ENCODE measurements at regions not wholly inside any gene's neighbourhood (a gene's known extent, or its start where the extent isn't known, plus 50 kb on each side); places are given as distances from the start of the nearest gene placed in this dataset.

DNA sequence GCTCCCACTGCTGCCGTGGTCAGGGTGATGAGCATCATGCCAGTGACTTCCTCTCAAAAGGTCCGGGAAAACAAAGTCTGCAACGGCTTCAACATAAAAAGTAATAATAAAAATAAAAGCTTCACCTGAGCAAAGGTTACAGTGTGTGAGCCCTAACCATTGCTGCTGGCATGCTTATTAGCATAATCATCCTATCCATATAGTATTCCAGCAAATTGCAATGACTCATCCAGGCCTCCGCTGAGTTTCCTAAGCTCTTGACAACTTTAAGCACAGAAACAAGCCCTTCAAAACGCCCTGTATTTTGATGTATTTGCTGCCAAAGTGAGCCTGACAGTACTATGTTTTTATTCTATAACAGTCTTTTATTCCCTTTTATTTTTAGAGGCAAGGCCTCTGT lies 100.5 kb downstream of the AASDH start:
- ATAC-seq (no peak), DNase-seq (no peak)
- intact Hi-C loops (cut with micrococcal nuclease), result no loop called here

DNA sequence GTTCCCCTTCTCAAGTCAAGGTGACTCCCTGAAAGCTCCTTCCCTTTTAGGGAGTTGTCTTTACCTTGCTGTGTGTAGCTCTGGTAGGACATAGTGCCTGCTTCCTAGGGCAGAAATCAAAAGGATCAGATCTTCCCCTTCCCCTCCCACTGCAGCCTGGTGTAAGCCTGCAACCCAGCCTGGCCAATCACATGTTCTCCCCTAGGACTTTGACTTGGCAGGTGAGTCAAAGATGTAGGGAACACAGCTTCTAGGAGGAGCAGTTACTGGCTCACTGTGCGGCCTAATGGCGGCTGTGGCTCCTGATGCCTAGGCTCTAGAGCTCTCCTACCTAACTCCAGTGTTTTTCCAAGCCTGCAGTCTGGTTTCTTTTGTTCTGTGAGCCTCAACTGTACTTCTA lies 103.9 kb downstream of the AASDH start:
- ATAC-seq (no peak), DNase-seq (no peak)
- intact Hi-C loops (cut with micrococcal nuclease), result no loop called here

DNA sequence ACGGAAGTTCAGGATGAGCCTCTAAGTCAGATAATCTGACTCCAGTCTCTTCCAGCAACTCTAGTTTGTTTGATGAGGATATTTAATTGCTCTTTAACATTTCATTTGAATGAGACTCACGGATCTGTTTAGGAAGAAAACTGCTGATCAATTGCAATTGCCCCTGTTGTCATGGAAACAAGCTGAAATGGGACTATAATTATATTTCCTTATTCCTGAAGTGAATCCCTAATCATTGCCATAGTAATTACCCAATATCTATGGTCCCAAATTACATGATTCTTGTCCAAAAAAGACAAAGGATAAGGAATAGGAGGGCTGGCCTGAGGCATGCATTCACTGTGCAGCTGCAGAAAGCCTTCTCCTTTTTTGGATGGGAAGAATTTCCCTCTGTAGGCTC lies 105.3 kb downstream of the AASDH start:
- intact Hi-C loops (cut with micrococcal nuclease), result no loop called here
- DNase-seq (no peak), ATAC-seq (no peak)

DNA sequence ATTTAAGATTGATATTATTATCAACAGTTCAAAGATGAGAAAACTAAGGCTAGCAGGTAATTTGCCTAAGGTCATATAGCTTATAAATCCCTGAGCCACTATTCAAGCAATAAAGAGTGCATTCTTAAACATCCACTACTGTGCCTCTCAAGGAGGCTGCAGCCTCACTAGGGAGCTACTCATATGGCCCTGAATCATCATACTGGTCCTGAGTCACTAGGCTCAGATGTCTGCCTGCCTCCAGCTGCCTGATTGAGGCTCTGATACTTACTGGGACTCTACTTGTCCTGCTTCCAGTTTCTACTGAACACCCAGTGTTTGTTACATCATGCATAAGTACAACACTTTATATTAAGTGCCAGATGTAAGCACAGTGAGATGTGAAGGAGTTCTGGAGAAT lies 110.7 kb downstream of the AASDH start:
- DNase-seq (no peak), ATAC-seq (no peak)
- intact Hi-C loops (cut with micrococcal nuclease), result no loop called here

DNA sequence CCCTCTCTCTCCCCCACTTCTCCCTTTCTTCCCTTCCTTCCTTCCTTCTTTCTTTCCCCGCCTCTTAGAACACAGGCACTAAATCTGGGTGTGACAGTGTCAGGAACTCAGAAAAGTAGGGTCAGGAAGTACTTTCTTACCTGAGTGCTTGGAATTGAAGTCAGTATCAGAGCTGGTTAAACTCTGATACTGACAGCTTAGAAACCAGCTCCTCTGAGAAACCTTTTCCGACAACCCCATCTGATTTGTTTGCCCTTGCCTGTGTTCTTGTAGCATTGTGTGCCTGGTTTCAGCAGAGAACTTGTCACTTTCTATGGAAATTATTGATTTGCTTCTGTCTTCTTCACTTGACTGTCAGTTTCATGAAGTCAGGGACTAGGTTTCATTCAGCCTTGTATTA lies 113.9 kb downstream of the AASDH start:
- DNase-seq (no peak), ATAC-seq (no peak)
- intact Hi-C loops (cut with micrococcal nuclease), result no loop called here

DNA sequence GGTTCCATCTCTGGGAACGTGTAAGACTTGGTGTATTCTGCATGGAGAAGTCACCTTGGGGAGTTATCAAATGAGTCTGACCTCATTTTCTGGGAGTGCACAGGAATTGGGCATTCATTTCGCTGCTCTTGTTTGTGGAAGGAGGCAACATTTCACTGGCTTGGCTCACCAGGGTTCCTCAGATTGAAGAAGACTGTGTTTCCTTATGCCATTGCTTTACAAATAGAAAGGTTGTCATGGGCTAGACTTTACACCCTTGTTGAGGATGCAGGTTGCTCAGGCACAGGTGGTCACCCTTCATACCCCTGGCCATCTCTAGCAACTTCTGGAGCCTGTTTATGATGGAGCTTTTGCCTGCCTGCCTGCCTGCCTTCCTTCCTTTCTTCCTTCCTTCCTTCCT lies 114.4 kb downstream of the AASDH start:
- DNase-seq (no peak), ATAC-seq (no peak)
- intact Hi-C loops (cut with micrococcal nuclease), result no loop called here

DNA sequence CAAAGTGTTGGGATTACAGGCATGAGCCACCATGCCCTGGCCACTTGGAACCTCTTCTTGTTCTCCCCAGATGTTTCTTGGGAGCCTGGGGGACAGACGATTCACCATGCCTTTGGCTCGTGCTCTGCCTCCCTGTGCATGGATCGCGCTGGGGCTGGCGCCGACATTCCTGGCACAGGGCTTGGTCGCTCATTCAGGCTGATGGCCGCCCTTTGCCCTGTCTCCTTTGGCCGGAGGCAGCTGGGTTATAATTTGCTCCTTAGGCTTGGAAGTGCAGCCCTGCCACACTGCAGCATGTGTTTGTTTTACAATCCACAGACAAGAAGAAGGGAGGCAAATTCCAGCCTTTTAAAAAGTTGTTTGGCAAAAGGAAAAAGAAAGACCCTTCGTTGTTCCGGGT lies 115.3 kb downstream of the AASDH start:
- intact Hi-C loops (cut with micrococcal nuclease), result no loop called here
- ATAC-seq, result no peak
- no peak for DNase-seq

DNA sequence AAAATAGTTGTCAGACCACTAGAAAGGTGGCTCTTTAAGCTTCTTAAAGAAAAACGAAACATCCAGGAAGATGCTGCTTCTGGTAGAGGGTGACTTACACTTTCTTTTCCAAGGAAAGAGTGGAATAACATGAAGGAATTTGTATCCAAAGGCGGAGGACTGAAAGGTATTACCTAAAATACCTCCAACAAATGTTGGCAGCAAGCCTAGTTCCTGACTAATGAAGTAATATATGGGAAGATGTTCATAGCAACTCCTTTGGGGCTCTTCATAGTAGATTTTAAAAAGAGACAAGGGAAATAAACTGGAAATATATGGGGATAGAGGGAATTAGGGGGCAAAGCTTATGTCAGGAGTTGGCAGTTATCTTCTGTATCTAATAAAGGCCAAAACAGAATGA lies 116.2 kb downstream of the AASDH start:
- ATAC-seq (no peak), DNase-seq (no peak)
- intact Hi-C loops (cut with micrococcal nuclease), result no loop called here

DNA sequence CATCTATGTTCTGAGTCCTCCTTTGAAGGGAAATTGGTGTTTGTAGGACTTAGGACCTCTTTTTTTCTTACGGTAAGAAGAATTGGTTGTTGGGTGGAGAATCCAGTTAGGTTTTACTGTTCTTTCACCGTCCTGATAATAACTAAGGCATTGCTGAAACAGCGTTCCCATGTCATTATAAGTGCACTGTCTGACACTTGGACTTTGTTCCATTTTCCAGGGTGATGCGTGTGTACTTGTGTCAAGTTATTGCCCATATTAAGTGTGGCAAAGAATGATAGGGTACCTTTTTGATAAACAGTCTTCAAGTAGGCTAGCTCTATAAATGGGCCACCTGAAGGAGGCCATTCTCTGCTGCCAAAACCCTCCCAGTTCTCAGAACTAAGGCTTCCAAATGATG lies 119.7 kb downstream of the AASDH start:
- intact Hi-C loops (cut with micrococcal nuclease), result no loop called here
- ATAC-seq, result no peak
- DNase-seq, result no peak

DNA sequence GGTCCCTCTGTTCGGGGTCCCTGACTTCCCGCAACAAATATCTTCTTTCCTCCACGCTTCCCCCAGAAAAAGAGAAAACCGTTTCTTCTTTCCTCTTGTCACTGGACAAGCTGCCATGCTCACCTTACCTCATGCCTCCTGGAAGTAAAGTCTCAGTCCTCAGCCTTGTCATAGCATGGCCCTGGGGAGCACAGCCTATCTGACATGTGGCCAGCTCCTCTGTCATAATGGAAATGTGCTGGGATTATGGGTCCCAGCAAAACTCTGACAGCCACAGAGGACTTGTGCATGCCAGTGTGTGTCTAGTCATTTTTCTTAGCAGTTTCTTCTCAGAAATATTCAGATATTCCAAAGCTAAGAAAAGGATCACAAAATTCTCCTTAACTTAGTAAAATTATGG lies 122.4 kb downstream of the AASDH start:
- no peak for ATAC-seq
- DNase-seq, result no peak
- intact Hi-C loops (cut with micrococcal nuclease), result no loop called here

DNA sequence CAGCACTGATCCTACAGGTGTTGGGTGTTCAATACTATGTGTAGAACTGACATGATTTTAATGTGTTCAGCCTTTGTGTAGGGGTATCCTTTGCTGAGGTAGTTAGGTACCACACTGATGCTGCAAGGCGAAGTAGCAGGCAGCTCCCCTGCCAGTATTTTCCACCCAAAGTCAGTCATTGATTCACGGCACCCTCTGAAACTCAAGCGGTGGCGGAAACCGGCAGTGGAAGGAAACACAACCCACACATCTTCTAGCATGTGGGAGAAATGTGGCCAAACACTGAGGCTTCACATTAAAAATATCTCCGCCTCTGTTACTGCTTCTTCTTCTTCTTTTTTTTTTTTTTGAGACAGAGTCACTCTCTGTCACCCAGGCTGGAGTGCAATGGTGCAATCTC lies 126.3 kb downstream of the AASDH start:
- DNase-seq, result no peak
- intact Hi-C loops (cut with micrococcal nuclease), result no loop called here
- ATAC-seq, result no peak

DNA sequence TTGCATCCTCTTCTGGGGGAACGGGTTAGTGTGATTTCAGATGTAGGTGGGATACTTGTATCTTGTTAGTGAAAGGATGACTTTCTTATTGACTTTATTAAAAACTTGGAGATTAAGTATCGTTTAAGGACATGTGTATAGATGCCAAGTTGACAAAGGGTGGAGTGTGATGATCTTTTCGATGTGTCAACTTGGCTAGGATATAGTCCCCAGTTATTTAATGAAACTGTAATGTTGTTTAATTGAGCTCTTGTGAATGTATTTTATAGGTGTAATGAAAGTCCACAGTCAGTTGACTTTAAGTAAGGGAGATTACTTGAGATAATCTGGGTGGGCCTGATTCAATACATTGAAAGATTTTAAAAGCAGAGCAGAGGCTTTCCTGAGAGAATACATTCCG lies 127.0 kb downstream of the AASDH start:
- intact Hi-C loops (cut with micrococcal nuclease), result no loop called here
- ATAC-seq (no peak), DNase-seq (no peak)

DNA sequence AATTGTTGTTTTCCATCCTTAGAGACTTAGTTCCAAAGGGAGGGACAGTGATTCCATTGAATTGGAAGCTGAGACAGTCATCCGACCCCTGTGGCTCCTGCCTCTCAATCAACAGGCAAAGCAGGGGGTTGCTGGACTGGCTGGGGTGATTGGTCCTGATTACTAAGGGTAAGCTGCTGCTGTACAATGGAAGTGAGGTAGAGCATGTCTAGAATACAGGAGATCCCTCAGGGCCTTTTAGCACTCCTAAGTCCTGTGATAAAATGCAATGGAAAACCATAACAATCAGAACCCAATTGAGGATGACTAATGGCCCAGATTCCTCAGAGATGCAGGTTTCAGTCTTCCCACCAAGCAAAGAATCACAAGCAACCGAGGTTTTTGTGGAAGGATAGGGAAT lies 127.6 kb downstream of the AASDH start:
- intact Hi-C loops (cut with micrococcal nuclease), result no loop called here
- ATAC-seq (no peak), DNase-seq (no peak)

DNA sequence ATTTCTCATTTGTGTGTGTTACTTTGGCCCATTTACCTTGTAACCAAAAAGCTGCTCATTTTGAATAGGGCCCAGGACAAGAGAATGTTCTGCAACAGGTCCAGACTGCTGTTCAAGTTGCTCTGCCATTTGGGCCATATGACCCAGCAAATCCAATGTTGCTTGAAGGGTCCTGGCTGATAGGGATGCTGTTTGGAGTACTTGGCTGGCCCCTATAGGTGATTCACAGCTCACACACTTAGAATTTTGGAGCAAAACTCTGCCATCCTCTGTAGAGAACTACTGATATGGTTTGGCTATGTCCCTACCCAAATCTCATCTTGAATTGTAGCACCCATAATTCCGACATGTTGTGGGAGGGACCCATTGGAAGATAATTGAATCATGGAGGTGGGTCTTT lies 131.5 kb downstream of the AASDH start:
- DNase-seq (no peak), ATAC-seq (no peak)
- intact Hi-C loops (cut with micrococcal nuclease), result no loop called here

DNA sequence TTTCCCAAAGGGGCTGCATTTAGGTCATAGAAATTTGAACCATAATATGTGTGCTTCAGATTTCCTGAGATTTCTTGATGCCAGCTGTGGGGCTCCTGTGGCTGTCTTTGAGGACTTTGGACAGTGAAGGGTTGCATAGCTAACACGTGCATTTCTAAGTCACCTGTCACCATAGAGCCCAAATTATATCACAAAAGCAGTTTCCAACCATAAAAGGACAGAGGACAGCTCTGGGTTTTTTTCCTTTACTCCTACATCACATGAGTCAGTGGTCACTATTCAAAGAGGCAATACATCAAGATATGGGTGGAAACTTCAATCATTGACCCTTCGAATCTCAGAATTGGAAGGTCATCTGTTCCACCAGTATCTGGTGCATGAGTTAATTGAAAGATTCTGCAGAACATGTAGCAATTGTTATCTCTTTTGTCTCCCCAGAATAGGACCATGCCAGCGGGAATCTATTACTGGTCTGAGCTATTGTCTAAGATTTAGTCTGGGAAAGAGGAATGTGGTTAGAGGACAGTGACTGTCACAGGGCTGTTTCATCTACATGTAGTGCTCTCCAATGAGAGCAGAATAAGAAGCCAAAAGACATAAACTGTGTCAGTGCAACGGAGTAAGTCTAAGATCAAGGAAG lies 133.5 kb downstream of the AASDH start:
- DNase-seq (no peak), ATAC-seq (no peak)
- intact Hi-C loops (cut with micrococcal nuclease), result no loop called here

DNA sequence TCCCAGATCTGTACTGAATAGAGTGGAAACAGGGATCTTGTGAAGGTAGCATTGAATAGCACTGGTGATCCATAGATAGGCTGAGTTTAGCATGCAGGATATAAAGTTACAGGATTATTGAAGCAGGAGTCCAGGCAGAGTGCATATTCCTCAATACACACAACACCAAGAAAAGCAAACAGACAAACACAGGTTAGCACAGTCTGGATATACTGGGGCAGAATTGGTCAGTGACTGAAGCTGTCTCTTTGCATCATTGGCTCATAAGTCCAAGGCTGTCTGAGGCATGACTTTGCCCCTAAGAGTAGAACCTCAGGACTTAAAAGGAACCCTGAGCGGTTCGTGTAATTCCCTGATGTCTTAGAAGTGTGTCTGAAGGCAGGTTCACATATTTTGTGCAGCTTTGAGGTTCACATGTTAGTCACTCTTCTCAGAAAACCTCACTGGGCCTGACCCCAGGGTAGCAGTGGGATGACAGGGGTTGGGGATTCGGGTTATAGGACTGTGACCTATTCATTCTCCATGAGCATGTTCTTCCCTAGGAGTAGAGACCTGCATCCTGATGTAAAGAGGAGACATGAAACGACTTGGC lies 134.6 kb downstream of the AASDH start:
- DNase-seq (no peak), ATAC-seq (no peak)
- intact Hi-C loops (cut with micrococcal nuclease), result no loop called here

DNA sequence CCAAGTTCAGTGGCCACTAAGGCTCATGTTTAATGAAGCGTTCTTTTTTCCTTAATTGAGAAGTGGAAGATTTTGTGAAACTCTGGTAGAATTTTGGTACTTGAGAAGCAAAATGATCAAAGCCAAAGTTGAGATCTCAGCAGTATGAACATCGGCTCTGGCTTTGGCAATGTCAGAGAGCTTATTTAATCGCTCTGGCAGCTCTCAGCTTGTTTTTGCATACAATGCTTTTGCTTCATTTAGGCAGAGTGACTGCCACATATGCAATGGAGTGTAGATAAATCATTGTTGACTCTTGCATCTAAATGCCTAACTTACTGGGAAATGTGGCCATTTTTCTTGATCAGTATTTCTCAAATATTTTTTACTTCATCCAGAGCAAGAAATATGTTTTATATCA lies 135.7 kb downstream of the AASDH start:
- DNase-seq, result no peak
- intact Hi-C loops (cut with micrococcal nuclease), result no loop called here
- no peak for ATAC-seq

DNA sequence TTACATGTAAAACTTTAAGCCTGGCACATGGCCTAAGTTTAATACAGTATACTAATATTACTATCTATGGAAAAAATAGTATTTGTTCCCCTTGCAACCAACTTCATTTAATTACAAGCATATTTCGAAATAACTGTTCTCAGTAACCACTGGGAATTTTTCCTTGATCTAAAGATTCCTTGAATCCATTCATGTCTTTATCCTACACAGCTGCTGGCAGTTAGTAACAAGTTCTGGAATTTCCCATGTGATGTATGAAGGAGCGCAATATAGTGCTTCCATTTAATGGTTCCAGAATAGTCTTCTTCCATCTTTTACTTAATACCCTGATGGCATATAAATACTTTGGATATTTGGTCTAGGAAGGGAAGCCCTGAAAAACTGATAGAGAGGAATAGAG lies 136.5 kb downstream of the AASDH start:
- ATAC-seq, result no peak
- DNase-seq, result no peak
- intact Hi-C loops (cut with micrococcal nuclease), result no loop called here

DNA sequence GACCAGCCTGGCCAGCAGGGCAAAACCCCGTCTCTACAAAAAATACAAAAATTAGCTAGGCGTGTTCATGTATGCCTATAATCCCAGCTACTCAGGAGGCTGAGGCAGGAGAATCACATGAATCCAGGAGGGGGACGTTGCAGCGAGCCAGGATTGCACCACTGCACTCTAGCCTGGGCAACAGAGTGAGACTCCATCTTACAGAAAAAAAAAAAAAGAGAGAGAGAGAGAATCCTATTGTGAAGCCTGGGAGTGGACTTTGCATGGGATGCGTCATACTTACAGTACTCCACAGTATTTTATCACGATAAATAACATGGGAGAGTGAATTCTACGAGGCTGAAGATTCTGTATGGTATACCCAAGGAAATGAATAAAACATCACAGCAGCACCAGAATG lies 139.6 kb downstream of the AASDH start:
- DNase-seq (no peak), ATAC-seq (no peak)
- intact Hi-C loops (cut with micrococcal nuclease), result no loop called here

DNA sequence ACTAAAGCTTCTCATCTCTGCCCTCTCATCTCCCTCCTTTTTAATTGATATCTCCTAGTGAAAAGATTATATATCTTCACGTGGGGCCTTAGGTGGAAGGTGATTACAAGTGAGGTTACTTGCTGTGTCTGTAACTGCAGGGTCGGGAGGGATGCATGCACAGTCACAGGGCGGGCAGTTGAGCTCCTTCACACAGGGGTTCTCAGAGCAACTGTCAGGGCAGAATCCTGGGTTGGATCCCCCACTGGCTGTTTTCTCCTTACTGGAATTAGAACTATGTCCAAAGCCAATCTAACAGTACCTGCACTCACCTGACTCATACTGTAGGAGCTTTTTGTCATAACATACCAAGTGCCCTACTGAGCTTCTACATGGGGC lies 141.1 kb downstream of the AASDH start:
- DNase-seq (no peak), ATAC-seq (no peak)
- intact Hi-C loops (cut with micrococcal nuclease), result no loop called here

DNA sequence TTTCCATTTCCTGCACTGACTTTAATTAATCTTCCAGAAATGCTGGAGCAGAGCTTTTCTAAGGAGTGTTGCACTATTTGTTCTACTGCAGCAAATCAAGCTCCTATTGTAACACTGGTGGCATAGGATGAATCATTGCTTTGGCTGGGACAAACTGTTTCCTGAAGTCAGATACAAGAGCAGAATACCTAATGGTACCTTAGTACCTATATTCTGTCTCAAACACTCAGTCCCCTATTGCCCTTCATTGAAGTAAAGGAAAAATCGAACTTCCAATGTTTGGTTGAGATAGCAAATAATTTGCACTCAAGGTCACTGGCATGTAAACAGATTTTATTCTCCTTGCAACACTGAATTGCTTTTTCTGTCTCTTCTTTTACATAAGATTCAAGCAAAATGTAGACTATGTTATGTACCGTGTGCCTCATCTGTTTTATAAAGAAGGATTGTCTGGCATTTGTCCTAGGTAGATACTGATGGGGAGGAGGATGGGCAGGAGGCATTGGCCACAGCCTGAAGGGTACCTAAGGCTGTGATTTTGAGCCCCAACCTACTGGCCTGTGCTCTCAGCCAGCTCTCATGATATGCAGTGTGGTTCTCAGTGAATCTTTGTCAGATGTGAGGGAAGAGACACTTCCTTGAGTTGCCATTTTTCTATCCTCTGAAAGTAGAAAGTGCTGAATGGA lies 141.6 kb downstream of the AASDH start:
- DNase-seq (no peak), ATAC-seq (no peak)
- intact Hi-C loops (cut with micrococcal nuclease), result no loop called here
